SIG-M5 treated with dmso at 0.1 percent for 504 hours (cell line): ENCODE measurements at regions not wholly inside any gene's neighbourhood (a gene's known extent, or its start where the extent isn't known, plus 50 kb on each side); places are given as distances from the start of the nearest gene placed in this dataset.

Experiments
- DNase-seq: peaks from one replicate; lab custom pipeline; 2025; ENCODE audit not compliant: unreplicated experiment; lab: John Stamatoyannopoulos, UW

- no peak for DNase-seq
Measured at GRCh38 chr4:136935305-136935704, 597.0 kb downstream of the PCDH18 start.

- no peak for DNase-seq
Measured at GRCh38 chr4:136934601-136935000, 597.7 kb downstream of the PCDH18 start.

DNA sequence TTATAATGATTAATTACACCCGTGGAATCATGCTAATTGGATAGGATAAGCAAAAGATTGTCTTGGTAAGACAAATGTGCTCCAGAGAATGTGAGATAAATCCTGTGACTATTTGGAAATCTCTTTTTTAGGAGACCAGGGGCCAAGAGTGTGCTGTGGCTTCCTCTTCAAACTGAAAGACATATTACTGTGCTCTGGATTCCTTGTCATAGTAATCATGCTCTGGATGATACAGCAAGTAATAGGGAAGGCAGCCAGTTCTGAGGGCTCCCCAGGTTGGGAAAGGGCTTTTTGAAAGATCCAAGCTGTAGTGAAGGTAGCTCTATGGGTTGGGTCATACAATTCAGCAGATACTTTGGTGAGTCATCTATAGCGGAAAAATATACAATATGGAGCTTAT is 600.5 kb downstream of the PCDH18 start:
- no peak for DNase-seq

DNA sequence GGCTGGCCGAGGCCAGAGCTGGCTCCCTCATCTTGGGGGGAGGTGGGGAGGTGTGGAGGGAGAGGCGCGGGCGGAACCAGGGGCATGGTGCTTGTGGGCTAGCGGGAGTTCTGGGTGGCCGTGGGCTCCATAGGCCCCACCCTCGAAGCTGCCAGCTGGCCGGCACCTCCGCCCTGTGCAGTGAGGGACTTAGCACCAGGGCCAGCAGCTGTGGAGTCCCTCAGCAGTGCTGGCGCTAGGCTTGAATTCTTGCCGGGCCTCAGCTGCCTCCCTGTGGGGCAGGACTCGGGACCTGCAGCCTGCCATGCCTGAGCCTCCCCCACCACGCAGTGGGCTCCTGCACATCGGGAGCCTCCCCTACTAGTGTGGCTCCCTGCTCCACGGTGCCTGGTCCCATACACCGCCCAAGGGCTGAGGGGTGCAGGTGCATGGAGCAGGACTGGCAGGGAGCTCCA is 603.3 kb downstream of the PCDH18 start:
- DNase-seq = no peak

GRCh38 chr4:136927172-136927571 is 605.1 kb downstream of the PCDH18 start:
- no peak for DNase-seq

DNA sequence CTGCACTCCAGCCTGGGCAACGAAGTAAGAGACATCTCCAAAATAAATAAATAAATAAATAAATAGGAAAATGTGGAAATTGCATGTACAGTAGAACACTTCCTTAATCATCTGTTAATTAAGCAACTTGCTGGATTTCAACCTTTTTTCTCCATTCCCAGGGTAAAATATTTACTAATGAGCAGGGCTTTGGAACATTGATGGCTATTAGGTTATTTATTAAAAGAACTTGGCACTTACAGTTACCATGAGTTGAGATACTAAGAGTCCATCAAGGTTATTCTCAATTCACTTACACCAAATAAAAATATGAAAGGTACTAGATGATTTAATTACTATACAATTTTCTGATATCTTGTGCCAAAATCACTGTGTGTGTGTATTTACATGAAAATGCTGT is 607.1 kb downstream of the PCDH18 start:
- DNase-seq = no peak

DNA sequence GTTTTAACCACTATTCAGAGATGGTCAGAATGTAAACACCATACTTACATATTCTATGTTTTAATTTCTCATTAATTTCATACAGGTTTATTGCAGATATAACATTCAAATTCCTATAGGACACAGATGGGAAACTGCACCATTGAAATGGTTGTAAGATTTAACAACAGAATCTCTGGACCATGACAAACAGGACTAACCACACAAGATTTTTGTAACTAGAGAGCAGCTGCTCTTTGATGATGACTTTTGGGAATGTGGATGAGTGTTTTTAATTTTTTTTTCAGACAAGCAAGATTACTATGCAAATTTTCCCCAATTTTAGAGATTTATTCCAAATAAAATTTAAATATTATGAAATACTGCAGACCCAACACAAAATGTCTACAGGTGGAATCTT is 610.2 kb downstream of the PCDH18 start:
- no peak for DNase-seq

GRCh38 chr4:136920092-136920881 is 612.0 kb downstream of the PCDH18 start:
- no peak for DNase-seq

DNA sequence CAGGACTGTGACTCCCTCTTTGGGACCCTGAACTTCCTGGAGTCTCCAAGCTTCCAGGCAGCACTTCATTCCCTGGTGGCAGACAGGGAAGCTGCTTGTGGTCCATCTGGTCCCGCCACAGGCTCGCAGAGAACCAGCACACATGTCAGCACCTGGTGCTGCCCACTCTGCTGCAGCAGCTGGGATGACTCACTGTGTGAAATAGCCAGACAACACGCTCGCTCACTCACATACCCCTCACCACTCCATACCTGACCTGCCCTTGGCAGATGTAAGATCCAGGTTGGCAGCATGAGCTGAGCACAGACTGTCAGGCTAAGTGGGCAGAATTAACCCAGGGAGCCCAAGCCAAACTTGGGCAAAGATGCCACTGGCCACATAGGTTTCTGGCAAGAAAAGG is 613.5 kb downstream of the PCDH18 start:
- DNase-seq = no peak

- no peak for DNase-seq
Measured at GRCh38 chr4:136917312-136918110, 614.8 kb downstream of the PCDH18 start.

- no peak for DNase-seq
Measured at GRCh38 chr4:136909626-136910025, 622.7 kb downstream of the PCDH18 start.

DNA sequence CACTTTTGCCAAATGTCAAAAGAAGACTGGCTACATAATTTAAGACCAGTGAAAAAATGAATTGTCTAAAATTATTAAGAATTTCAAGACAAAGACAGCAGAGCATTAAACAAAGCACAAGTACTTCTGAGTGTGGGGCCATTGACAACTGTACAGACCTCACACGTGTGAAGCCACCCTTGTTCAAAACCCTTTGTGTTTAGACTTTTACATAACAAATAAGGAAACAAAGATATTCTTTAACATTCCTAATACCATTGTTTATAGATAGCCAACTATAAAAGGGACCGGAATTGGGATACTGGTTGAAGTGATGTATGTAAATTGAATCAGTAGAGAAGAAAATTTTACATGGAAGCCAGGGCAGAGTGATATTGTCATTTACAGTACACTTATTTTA is 624.2 kb downstream of the PCDH18 start:
- no peak for DNase-seq

- DNase-seq = no peak
Measured at GRCh38 chr4:136900696-136901095, 631.6 kb downstream of the PCDH18 start.

GRCh38 chr4:136898590-136899248 is 633.6 kb downstream of the PCDH18 start:
- DNase-seq = no peak

DNA sequence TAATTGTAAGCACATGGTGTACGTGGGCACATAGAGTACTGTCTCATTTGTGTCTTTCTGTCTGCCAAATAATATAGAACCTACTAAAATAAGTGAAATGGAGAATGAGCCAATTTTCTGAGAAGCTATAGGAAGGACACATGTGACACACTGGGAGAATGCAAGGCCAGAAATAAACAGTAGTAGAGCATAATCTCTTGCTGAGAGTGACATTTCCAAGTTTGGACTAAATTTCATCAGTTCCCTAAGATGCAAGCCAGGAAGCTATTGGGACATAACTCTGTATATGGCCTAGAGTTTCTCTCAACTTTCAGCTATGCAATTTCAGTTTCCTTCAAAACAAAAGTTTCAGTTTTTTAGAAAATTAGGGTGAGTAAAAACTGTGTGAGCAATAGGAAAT is 638.7 kb downstream of the PCDH18 start:
- DNase-seq = peak; percentile 17

DNA sequence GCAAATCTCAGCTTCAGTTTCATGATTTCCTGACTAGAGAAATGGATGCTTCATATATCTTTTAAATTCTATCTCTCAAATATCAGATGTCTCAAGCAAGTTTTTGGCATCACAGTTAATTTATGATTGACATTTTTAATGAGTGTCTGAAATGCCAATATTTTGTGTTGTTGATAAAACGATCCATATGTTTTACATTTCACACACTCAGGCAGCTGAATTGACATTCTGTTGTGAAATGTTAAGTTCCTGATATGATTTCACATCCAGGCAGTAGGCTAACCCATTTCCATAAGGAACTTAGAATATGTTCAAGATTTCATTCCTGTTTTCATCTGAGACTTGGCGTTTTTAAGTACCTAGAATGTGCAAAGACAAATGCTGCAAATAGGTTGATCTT is 650.6 kb downstream of the PCDH18 start:
- no peak for DNase-seq

- DNase-seq = no peak
Measured at GRCh38 chr4:136873555-136873954, 658.7 kb downstream of the PCDH18 start.

DNA sequence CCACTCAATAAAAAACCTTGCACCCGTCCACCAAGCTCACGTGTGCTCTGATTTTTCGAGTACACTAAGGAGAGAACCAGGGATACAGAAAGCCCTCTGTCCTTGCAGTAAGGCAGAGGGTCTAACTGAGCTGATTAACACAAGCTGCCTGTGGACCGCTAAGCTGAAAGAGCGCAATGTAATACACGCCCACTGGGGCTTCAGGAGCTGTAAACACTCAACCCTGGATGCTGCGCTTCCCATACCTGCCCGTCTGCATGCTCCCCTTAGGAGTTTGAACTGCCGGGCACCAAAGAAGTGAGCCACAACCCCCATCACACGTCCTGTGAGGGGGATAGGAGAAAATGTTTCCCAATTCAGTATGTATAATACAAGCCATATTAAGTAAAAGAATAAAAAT is 664.8 kb downstream of the PCDH18 start:
- DNase-seq = no peak

DNA sequence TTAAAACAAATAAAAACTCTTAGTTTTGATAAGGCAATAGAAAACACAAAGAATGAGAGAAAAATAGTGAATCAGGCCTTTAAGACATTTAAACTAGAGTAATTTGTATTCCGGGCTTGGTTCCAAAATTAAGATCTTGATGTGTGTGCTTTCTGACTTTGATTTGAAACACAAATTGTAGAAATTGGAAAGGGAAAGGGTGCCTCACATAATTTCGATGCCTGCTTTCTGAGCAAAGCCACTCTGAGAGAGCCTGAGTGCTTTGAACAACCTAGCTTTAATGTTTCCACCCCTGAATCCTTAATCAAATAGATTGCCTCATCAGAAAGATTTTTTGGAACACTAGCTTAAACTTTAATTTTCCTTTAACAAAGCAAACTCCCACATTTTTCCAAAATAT is 666.8 kb downstream of the PCDH18 start:
- no peak for DNase-seq

DNA sequence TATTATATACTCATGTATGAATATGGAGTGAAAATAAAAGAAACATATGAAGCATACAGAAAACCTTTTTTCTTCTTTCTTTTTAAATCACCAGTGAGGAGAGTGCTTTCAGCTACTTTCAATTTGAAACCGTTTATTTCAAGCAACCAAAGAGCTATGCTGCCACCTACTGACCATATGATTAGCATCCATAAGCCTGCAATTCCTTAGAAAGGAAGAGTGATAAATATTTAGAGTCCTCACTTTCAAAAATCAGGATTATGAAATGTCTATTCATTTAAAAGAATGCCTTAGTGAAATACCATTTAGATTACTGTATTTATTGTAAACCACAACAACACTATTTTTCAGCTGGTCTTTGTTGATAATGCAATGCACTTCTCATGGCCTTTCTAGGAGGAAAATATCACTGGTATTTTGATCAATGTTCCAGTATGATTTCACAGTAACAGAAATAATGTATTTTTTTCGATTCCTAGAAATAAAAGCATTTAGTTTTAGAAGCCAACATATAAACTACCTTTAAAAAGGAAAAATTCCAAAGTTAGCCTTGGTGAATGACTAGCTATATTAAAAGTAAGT is 667.6 kb downstream of the PCDH18 start:
- peak; percentile 72 for DNase-seq

- peak; percentile 25 for DNase-seq
Measured at GRCh38 chr4:136863756-136864155, 668.5 kb downstream of the PCDH18 start.
